ENCODE measurements at regions not wholly inside any gene's neighbourhood (a gene's known extent, or its start where the extent isn't known, plus 50 kb on each side); places are given as distances from the start of the nearest gene placed in this dataset.

DNA sequence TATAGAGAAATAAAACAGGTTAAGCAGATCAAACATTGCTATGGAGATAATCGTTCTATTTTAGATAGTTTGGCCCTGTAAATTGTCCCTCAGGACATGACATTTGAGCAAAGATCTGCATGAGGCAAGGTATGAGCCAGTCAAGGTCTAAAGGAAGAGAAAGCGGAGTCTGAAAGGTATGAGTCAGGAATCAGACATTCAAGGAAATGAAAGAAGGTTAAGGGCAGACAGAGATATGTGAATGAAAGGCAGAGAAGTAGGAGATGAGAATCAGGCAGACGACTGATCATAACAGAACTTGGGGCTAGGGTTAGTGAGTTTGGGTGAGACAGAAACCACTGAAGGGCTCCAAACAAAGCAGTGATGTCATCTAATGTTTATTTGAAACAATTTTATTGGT, 775.8 kb downstream of the MAFB start:
- Histone ChIP-seq H3K27ac (ENCODE audit: low read depth in 1 of 2, low read length in 2 of 2) (no peak overlapping the region), H3K36me3 (replicated peaks in 1 of 2; ENCODE audit: control insufficient read depth in 1 of 2, insufficient read depth in 2 of 2, low read length in 2 of 2) (no peaks in the 10 kb centered on the region), H3K4me2 (replicated peaks; ENCODE audit: extremely low read depth, low read length, poor library complexity, severe bottlenecking) (no peak overlapping the region), H3K27me3 (ENCODE audit: control insufficient read depth in 2 of 2, insufficient read depth in 2 of 2, low read length in 2 of 2) (no peaks in the 10 kb centered on the region), H3K79me2 (ENCODE audit: insufficient read depth, low read length) (no peaks in the 10 kb centered on the region), H3K9me3 (replicated peaks in 1 of 2; ENCODE audit: control insufficient read depth in 1 of 2, insufficient read depth in 1 of 2, low read length in 2 of 2) (no peaks in the 10 kb centered on the region), H4K20me1 (ENCODE audit: insufficient read depth, low read length) (no peaks in the 10 kb centered on the region), H3K4me1 (ENCODE audit: control insufficient read depth in 1 of 2, insufficient read depth in 2 of 2, low read length in 2 of 2) (no peaks in the 10 kb centered on the region), H2AFZ (ENCODE audit: insufficient read depth, low read depth, low read length, poor library complexity, severe bottlenecking) (no peak overlapping the region), H3K4me3 (replicated peaks in 1 of 3; ENCODE audit: low read depth in 2 of 3, low read length in 3 of 3) (no peak overlapping the region), H3K9ac (ENCODE audit: insufficient read depth, low read length, poor library complexity, severe bottlenecking) (no peak overlapping the region)
- no peak for DNase-seq
- H3K36me3 Mint-ChIP-seq, result no peaks in the 10 kb centered on the region
- H3K27ac Mint-ChIP-seq, result no peak overlapping the region
- no peak overlapping the region for H3K4me3 Mint-ChIP-seq
- peaks cover 0 to 2% (median 0%) of the 10 kb centered on the region in 7 donors for H3K9me3 Mint-ChIP-seq
- TF ChIP-seq, protein P1, sequence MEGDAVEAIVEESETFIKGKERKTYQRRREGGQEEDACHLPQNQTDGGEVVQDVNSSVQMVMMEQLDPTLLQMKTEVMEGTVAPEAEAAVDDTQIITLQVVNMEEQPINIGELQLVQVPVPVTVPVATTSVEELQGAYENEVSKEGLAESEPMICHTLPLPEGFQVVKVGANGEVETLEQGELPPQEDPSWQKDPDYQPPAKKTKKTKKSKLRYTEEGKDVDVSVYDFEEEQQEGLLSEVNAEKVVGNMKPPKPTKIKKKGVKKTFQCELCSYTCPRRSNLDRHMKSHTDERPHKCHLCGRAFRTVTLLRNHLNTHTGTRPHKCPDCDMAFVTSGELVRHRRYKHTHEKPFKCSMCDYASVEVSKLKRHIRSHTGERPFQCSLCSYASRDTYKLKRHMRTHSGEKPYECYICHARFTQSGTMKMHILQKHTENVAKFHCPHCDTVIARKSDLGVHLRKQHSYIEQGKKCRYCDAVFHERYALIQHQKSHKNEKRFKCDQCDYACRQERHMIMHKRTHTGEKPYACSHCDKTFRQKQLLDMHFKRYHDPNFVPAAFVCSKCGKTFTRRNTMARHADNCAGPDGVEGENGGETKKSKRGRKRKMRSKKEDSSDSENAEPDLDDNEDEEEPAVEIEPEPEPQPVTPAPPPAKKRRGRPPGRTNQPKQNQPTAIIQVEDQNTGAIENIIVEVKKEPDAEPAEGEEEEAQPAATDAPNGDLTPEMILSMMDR (IDR thresholded peaks at IDR 0.05), result no peak
- intact Hi-C loops (cut with micrococcal nuclease), result no loop called here
- no peaks in the 10 kb centered on the region for H3K4me1 Mint-ChIP-seq
- 91% methylated on average over 2 of the region's 3 CpGs for WGBS (ENCODE audit: insufficient coverage)
- peaks cover 0 to 2% (median 0%) of the 10 kb centered on the region in 3 donors for H3K27me3 Mint-ChIP-seq (ENCODE audit: low read depth in 3 of 3)

DNA sequence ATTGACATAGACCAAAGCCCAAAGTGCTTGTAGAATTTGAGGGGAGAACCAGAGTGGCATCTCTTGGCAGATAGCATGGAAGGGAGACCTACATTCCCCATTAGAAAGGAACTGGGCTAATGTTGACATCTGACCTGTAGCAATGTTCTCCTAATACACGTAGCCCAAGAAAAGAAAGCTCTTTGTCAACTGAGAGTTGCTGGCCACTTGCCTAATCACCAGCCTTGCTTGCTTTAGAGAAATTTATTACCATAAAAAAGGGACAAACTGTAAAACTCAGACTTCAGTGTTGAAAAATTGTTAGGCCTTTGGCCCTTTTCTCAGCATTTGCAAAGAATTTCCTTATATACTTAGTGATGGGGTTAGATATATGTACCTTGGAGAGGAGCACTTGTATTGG, 777.5 kb downstream of the MAFB start:
- Mint-ChIP-seq H3K9me3 (peaks cover 0 to 2% (median 0%) of the 10 kb centered on the region in 7 donors), H3K4me1 (no peaks in the 10 kb centered on the region), H3K27me3 (ENCODE audit: low read depth in 3 of 3) (peaks cover 0 to 2% (median 0%) of the 10 kb centered on the region in 3 donors), H3K36me3 (no peaks in the 10 kb centered on the region), H3K4me3 (no peak overlapping the region), H3K27ac (no peak overlapping the region)
- H2AFZ ChIP-seq (ENCODE audit: insufficient read depth, low read depth, low read length, poor library complexity, severe bottlenecking), result no peak overlapping the region
- no peaks in the 10 kb centered on the region for H3K79me2 ChIP-seq (ENCODE audit: insufficient read depth, low read length)
- 80% methylated on average over 1 of the region's 1 CpG for WGBS (ENCODE audit: insufficient coverage)
- TF ChIP-seq, protein P1 (IDR thresholded peaks at IDR 0.05), result no peak
- no peak overlapping the region for H3K4me3 ChIP-seq (replicated peaks in 1 of 3; ENCODE audit: low read depth in 2 of 3, low read length in 3 of 3)
- intact Hi-C loops (cut with micrococcal nuclease), result no loop called here
- no peaks in the 10 kb centered on the region for H3K36me3 ChIP-seq (replicated peaks in 1 of 2; ENCODE audit: control insufficient read depth in 1 of 2, insufficient read depth in 2 of 2, low read length in 2 of 2)
- no peaks in the 10 kb centered on the region for H3K4me1 ChIP-seq (ENCODE audit: control insufficient read depth in 1 of 2, insufficient read depth in 2 of 2, low read length in 2 of 2)
- no peaks in the 10 kb centered on the region for H4K20me1 ChIP-seq (ENCODE audit: insufficient read depth, low read length)
- H3K27me3 ChIP-seq (ENCODE audit: control insufficient read depth in 2 of 2, insufficient read depth in 2 of 2, low read length in 2 of 2), result no peaks in the 10 kb centered on the region
- no peaks in the 10 kb centered on the region for H3K9me3 ChIP-seq (replicated peaks in 1 of 2; ENCODE audit: control insufficient read depth in 1 of 2, insufficient read depth in 1 of 2, low read length in 2 of 2)
- H3K9ac ChIP-seq (ENCODE audit: insufficient read depth, low read length, poor library complexity, severe bottlenecking), result no peak overlapping the region
- H3K4me2 ChIP-seq (replicated peaks; ENCODE audit: extremely low read depth, low read length, poor library complexity, severe bottlenecking), result no peak overlapping the region
- no peak overlapping the region for H3K27ac ChIP-seq (ENCODE audit: low read depth in 1 of 2, low read length in 2 of 2)
- no peak for DNase-seq
